Right ventricle myocardium superior (tissue), 1 donor: ENCODE measurements at regions not wholly inside any gene's neighbourhood (a gene's known extent, or its start where the extent isn't known, plus 50 kb on each side); places are given as distances from the start of the nearest gene placed in this dataset.
"Not testable (repeated sequence)": the region's sequence is repeated elsewhere in the genome, so short reads cannot be mapped to it uniquely, and the experiment has no call there.

Experiments
- ATAC-seq: fragments of 200-7000 bp; cut with Tn5 transposase; one replicate; pipeline ENCODE4 v1.9.1; 2020; ENCODE audit warnings: mild to moderate bottlenecking; ENCODE audit not compliant: poor library complexity
- DNase-seq: peaks from one replicate; pipeline ENCODE4 v3.0.0-alpha.2; 2020
- intact Hi-C: fragments of 100-400 bp; cut with DNase I; formaldehyde crosslinking; loops from one replicate; pipeline ENCODE4 v1.11.2; 2022
- donor health status: DM: no; HTN: yes; CAD: no; lungs with severe emphysema.

DNA sequence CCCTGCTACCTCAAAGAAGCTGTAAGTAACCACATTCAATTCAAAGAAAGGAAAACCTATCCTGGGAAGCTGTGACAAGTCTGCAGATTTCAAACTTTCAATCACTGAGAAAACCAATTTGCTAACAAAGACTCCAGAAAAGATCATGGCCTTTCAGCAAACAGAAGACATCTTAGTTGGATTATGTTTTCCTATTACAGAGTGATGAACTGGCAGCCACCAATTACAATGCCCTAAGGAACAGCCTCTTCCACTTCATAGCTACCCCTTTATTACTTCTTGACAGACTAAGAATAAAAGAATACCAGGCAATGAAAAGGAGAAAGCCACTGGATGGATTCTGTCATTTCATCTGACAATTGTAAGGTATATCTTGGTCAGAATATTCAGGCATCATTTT is 128.2 kb upstream of the RASEF start:
- intact Hi-C loops = no loop called here
- DNase-seq (no peak), ATAC-seq (no peak)

DNA sequence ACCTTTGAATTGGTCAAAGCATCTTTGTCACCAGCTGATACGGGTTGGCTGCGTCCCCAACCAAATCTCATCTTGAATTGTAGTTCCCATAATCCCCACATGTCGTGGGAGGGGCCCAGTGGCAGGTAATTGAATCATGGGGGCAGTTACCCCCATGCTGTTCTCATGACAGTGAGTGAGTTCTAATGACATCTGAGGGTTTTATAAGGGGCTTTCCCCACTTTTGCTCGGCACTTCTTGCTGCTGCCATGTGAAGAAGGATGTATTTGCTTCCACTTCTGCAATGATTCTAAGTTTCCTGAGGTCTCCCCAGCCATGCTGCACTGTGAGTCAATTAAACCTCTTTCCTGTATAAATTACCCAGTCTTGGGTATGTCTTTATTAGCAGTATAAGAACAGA is 126.1 kb upstream of the RASEF start:
- ATAC-seq, DNase-seq, intact Hi-C loops: not testable (repeated sequence)

DNA sequence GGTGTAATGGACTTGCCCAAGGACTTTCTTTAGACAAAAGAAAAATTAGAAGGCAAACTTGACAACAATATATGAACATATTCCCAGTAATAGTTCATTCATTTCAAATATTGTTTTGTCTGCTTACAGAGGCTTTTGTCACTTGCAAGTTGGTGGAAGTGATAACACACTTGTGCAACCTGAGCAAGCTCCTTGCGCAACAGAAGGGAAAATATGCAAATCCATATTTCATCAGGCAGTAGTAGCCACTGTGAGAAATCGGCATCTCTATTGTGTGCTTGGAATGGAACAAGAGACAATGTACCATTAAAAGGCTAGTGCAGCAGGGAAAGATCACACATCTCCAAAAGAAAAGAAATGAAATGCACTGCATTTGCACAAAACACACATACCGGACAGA is 125.3 kb upstream of the RASEF start:
- ATAC-seq (no peak), DNase-seq (no peak)
- intact Hi-C loops = no loop called here

DNA sequence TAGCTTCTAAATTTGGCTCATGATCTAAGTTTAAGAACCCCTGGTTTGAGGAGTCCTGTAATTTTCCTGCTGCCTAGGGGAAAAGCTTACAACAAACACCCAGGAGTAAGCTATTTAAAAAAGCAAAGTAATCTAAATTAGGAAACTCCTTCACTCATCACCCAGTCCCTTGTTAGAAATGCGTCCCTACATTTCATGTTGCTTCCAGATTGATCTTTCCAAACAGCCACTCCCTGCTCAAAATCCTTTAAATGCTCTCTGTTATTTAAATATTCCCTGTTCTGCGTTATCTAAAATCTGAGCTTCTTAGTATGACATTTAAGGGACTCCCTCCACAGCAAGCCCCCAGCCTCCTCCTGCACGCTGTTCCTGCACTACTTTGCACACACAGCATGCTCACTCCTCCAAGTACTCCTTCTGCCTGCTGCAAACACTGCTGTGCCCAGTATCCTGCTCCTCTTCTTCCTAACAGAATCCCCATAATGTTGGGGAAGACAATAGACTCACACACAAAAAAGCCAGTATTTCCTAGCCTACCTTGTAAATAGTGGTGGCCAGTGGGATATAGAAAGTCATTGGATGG is 123.3 kb upstream of the RASEF start:
- ATAC-seq = peak; percentile 44
- intact Hi-C loops = no loop called here
- DNase-seq = no peak

DNA sequence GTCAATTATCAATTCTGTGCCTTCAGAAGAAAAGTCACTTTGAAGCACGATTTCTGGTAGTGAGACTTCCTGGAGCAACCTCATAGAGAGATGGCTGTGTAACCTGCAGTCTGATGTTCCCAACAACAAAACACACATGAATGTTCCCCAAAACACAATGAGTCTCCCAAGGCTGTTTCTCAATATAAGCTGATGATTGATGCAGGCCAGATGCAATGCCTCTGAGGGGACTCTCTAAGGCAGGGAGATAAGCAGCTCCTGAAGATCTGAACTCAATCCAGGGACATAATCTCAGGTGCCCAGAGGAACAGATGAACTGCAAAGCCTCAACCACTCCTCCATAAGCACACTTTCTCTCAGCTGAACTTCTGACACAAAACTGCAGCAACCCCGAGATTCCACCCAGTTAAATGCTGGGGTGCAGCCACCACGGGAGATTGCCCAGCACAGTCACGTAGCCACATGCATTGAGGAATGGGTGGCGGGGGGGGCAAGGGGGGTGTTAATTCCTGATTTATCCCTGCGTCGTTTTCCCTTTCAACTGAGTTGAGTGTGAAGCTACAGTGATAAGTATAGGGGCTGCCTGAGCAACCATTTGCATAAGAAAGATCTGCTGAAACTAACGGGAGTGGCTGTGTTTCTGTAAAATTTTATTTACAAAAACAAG is 122.7 kb upstream of the RASEF start:
- ATAC-seq = peak; percentile 75
- no peak for DNase-seq
- intact Hi-C loops = no loop called here

DNA sequence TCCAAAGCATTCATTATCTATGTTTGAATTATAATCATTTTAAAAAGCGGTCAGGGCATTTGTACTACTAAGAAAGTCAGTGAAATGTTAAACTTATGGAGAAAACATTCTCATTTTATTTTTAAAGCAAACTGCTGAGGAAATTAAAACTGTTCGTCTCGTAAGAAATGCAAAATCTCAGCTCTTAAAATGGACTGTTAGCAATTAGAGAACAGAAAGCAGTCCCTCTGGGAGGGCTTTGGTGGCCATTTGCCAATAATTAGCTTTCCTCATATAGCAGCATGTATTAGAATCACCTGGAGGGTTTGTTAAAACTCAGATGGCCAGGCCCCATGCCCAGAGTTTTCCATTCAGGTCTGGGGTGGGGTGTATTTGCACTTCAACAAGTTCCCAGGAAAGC is 120.7 kb upstream of the RASEF start:
- no peak for DNase-seq
- no peak for ATAC-seq
- intact Hi-C loops = no loop called here

DNA sequence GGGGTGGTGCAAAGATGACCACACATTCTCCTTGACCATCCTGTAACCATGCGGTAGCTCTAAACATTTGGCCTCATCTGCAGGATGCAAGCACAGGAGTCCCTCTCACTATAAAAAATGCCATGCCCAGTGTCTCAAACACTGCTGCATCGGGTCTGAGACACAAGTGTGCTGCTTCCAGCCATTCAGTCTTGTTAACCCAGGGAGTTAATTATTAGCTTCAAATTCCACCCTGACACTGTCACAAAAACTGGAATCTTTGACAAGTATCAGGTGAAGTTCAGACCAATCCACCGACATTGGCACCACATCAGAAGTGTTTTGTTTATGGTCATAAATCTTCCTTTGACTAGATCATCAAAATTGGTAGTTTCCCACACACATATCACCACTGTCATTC is 119.1 kb upstream of the RASEF start:
- DNase-seq (no peak), ATAC-seq (no peak)
- intact Hi-C loops = no loop called here

DNA sequence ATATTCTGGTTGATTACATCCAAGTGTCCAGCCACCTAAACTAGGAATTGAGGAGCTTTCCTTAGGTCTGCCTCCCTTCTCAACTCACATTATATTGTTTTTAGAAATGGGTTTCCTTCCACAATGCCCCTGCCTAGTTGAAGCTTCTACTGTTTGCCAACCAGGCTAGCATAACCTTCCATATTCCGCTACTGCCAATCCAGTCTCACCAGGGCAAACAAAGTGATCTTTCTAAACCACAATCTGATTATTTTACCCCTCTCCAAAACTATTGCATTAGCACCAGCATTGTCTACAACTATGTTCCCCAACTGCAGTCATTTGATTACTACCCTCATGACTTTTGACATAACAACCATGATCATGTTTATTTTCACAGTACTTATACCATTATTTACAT is 115.8 kb upstream of the RASEF start:
- intact Hi-C loops = no loop called here
- ATAC-seq = no peak
- DNase-seq = no peak

DNA sequence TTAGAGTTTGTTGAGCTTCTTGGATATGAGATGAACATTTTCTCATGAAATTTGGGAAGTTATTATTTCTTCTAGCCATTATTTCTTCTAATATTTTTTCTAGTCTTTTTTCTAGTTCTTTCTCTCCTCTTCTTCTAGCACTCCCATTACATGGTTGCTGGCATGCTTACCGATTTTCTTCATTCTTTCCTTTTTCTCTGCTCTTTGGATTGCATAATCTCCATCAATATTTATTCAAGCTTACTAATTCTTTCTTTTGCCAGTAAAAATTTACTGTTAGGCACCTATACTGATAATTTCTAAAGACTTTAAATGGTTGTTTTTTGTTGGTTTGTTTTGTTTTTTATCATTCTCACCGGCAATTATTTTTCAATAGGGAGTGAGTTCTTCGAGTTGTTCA is 114.8 kb upstream of the RASEF start:
- DNase-seq (no peak), ATAC-seq (no peak)
- intact Hi-C loops = no loop called here

DNA sequence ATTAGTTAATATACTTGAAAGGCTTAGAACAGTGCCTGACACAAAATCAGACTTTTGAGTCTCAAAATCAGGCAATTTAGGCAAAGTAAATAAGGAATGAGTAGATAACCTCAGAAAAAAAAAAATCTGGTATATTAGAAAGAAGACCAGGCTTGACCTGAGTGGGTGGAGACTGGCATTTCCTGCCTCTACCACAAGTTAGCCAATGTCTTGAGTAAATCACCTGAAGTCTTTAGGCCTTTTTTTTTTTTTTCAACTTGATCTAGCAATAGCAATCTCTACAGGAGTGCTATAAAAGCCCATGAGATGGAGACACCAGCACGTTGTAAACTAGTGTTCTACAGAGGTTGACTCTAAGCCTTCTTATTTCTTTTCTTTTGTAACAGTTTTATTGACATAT is 104.2 kb upstream of the RASEF start:
- ATAC-seq (no peak), DNase-seq (no peak)
- intact Hi-C loops = no loop called here

DNA sequence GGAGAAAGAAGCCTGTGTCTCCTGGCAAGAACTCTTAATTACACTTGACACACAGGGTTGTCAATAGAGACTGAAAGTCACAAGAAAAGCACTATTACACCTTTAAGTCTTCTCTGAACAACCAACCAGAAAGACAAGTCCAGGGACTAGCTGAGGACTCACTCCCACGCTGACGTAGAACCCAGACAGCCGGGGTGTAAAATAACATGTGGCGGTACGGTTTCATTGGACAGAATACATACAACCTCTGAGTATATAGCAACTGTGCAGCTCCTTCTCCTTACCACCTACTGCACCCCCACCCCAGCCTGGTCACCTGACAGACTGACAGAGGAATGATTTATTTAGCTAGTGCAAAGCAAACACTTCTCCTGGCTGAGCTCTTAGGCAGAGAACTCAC is 103.4 kb upstream of the RASEF start:
- intact Hi-C loops = no loop called here
- DNase-seq = no peak
- ATAC-seq = no peak

DNA sequence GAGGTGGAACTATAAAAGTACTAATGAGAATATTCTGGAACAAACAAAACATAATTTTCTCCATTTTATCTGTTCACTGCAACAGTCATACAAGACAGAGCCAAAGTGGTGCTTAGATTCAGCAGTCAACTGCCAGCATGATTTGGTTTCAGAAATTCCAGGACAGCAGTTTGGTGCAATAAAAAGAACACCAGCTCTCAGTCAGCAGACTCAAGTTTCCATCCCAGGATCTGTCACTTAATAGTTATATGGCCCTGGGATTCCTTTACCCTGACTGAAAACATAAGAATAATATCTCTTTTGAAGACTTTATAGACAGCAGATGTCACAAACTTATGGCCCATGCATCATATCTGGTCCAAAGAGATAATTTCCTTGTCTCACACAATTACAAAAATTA is 92.8 kb upstream of the RASEF start:
- ATAC-seq (no peak), DNase-seq (no peak)
- intact Hi-C loops = no loop called here

DNA sequence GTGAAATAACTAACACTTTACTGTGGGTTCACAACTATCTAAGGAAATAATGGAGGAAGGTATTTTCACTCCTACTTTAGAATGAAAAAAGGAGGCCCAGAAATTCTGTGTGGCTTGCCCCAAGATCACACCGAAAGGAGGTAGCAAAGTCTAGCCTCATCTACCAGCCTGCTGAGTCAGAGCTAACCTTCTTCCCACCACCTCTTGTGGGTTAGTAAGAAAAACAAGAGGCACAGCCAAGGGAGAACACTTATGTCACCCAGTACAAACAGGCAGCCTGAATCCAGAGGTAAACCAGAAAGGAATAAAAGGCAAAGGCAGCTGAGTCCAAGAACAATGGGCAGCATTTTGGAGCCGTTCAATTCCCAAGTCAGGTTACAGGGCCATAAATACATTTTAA is 91.9 kb upstream of the RASEF start:
- ATAC-seq (no peak), DNase-seq (no peak)
- intact Hi-C loops = no loop called here

DNA sequence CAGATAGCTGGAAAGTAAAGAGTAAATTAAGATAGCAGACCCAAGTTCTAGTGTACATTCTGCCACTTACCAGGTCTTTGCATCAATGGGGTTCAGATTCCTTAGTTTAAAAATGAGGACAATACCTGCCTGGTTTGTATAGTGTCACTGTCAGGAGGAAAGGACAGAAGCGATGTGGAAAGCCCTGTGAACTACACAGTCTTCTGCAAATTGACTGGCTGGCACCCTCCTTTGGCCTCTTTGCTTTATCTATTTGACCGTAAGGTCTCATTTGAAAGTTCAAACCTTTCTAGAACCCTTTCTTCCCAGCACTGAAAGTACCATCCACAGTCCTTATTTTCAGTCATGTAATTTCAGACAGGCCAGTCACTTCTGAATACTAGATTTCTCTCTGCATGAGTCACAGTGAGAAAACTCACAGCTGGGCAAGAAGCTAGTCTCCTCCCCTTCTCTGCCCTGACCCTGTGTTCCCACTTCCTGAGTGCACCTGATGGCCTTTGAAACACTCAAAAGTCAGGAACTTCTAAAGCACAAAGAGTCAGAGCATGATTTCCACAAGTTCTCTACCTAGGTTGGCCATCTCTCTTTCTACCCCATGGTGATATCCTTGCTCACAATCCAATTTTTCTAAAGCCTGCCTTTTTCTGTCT is 91.3 kb upstream of the RASEF start:
- DNase-seq (no peak), ATAC-seq (no peak)
- intact Hi-C loops = no loop called here

DNA sequence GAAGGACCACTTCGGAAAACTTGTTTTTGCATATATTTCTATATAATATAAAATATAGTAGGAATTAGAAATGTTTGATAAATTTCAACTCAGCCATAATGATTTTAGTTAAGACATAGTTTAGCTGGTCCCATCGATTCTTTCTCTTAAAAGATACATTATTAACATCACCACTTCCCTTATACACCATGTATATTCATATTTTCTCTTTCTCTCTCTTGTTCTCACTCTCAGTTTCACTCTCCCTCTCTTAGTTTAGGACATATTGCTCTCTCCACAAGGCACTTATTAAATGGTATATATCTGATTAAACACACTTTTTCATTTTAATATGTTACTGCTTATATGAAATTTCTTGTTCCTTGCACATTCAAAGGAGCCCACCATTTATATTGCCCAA is 90.1 kb upstream of the RASEF start:
- intact Hi-C loops = no loop called here
- no peak for ATAC-seq
- no peak for DNase-seq

DNA sequence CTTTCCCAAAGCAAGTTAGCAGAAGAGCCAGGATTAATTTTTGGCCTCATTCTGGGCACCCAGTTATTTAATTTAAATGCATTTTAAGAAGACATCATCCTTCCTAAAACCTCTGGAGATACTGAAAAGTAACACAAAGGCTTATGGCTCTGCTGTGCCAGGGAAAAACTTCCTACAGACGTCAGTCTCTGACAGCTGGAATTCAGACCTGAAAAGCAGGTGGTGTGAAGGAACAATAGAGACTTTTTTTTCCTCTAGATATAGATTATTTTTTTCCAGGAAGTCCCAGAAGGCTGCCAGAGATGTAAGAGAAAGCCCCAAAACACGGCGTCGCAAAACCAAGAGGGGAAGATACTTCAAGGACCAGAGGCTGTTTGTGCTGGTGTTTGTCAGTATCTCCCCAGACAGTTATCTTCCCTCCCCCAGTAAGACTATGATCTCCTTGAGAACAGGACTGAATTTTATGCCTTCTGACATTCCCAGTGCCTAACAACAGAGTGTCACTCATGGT is 88.7 kb upstream of the RASEF start:
- no peak for DNase-seq
- intact Hi-C loops = no loop called here
- ATAC-seq = no peak

DNA sequence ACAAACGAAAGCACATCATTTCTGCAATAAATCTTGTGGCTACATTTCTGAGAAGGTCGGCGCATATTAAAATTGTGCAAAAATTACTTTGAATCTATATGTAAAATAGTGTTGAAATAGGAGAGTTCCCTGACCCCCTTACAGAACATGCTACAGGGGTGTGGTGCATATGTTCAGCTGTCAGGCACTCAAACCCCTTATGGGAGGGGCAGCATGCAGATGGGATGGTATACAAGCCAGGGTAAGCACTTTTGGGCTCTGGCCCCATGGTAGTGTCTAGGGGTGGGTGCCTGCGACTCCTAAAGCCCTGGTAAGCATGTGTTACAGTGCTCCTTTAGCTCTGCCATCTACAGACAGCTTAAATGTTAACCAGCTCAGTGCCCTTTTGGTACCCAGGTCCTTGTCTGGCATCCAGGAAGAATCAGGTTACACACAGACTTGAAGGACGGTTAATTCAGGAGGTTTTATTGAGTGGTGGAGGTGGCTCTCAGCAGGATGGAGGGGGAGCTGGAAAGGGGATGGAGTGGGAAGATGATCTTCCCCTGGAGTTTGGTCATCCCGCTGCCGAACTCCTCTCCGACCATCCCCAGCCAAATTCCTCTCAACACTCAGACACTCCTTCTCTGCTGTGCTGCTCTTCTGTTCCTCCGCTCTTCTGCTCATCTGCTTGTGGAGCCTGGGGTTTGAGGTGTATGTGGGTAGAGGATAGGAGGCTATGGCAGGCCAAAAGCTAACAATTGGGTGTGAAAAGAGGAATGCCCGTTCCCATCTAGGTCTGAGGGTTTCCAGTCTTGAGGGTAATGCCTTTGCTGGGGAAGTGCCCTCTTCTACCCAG is 84.6 kb upstream of the RASEF start:
- no peak for ATAC-seq
- intact Hi-C loops = no loop called here
- no peak for DNase-seq

DNA sequence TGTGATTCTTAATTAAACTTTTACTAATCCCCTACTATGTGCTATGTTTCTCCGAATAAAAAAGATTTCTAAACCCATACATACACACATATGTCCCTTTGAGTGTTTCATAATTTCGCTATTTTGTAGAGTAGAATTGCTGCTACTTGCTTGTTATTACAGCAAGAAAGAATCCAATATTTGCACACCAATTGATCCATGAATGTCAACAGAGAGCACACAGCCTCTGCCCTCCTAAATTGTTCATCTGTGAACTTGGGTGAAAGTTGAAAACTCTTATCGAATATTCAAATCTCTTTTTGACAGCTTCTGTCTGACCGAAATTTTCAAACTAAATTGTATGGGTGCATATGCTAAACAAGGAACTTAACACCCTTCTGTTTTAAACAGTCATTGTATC is 83.4 kb upstream of the RASEF start:
- DNase-seq (no peak), ATAC-seq (no peak)
- intact Hi-C loops = no loop called here

DNA sequence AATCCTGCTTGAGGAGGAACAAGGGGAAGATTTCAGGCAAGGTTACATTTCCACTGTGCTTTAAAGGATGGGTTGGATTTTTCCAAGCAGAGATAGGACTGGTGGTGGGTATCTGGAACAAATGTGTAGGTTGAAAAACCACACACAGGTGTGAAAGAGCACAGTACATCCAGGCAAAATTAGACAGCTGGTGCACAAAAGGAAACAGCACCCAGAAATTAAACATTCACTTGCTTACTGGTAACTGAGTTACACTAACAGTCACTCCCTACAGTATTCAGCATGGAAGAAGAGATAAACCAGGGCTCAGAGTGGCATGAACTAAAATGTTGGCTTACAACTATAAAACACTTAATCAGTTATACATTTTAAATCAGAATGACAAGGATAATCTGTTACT is 81.5 kb upstream of the RASEF start:
- ATAC-seq = no peak
- DNase-seq = no peak

DNA sequence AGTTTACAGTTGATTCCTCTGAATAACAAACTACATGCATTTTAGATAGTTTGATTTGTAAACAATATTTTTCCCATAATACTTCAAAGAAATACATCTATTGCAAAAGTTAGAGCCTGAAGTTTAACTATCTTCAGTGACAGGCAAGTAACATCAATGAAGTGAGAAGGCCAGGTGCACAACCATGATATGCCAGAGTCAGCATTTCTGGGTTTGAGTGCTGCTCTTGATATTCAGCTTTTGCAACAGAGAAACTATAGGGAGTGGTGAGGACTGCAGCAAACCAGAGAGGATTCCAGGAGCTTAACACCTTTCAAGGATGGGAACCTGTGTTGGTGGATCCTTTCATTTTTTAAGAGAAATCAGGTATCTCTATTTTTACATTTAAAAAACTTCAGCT is 79.4 kb upstream of the RASEF start:
- DNase-seq (no peak), ATAC-seq (no peak)
- intact Hi-C loops = no loop called here

More for the DNA sequence above, 81.5 kb upstream of the RASEF start:
- intact Hi-C loops = no loop called here
